HepG2 (cell line): ENCODE measurements at regions not wholly inside any gene's neighbourhood (a gene's known extent, or its start where the extent isn't known, plus 50 kb on each side); places are given as distances from the start of the nearest gene placed in this dataset.

Source experiments
- ATAC-seq: fragments of 200-7000 bp; cut with Tn5 transposase; 3 replicates; pipeline ENCODE4 v1.9.1; 2020; ENCODE audit warnings: mild to moderate bottlenecking, moderate library complexity
- BruUV-seq: library from RNA; stranded (reverse); fragments of 400-500 nt; replicated peaks from 2 replicates; lab custom pipeline; 2021; lab: Mats Ljungman, UMichigan
- CTCF ChIA-PET: fragments of 300-600 bp; formaldehyde crosslinking; extraction: SDS; loops from one replicate; lab custom pipeline; 2021; ENCODE audit warnings: low total read pairs, inconsistent platforms, low intra/inter-chr PET ratio; lab: Yijun Ruan, JAX
- POLR2A ChIA-PET: fragments of 350-600 bp; sonication (Branson Sonifier 250); formaldehyde crosslinking; loops from one replicate; lab custom pipeline; 2020; ENCODE audit warnings: antibody characterized with exemption, inconsistent platforms; lab: Yijun Ruan, JAX
- DNase-seq: peaks from one replicate; pipeline ENCODE4 v3.0.0-alpha.2; 2015; ENCODE audit warnings: low spot score
- FAIRE-seq: peaks from 3 replicates; lab custom pipeline; 2011; peaks lifted over from hg19 to GRCh38; lab: Jason Lieb, UNC
- H2AFZ ChIP-seq: one replicate; pipeline ENCODE4 v1.6.1; 2011; ENCODE audit warnings: low read length, inconsistent platforms
- H3K27ac ChIP-seq: fragments of 300-600 bp; 3 replicates; pipeline ENCODE4 v1.8.0; 2011; ENCODE audit warnings: mixed run types, mild to moderate bottlenecking, mixed read lengths, low read length, inconsistent platforms; ENCODE audit not compliant: insufficient read depth; ENCODE audit errors: extremely low read length
- H3K27me3 ChIP-seq, 2 experiments: fragments of 200-600 bp in 1 of 2; 2 replicates in 1 of 2; 3 replicates in 1 of 2; pipeline versions ENCODE4 v1.6.0 to v1.8.0; 2011; ENCODE audit warnings: low read length in 2 of 2, mild to moderate bottlenecking in 2 of 2, moderate library complexity in 2 of 2, inconsistent platforms in 1 of 2; ENCODE audit not compliant: insufficient read depth in 2 of 2, control insufficient read depth in 1 of 2
- H3K36me3 ChIP-seq, 2 experiments: fragments of 200-600 bp in 1 of 2; replicated peaks in 1 of 2; 2 replicates in 1 of 2; 3 replicates in 1 of 2; pipeline versions ENCODE4 v1.5.1 to v1.8.0; 2011; ENCODE audit warnings: low read length in 2 of 2, inconsistent platforms in 1 of 2; ENCODE audit not compliant: insufficient read depth in 2 of 2, control insufficient read depth in 1 of 2
- H3K4me1 ChIP-seq: 2 replicates; pipeline ENCODE4 v1.5.1; 2012; ENCODE audit warnings: low read length, inconsistent platforms; ENCODE audit not compliant: insufficient read depth
- H3K4me2 ChIP-seq: 2 replicates; pipeline ENCODE4 v1.6.0; 2011; ENCODE audit warnings: low read depth, low read length, inconsistent platforms
- H3K4me3 ChIP-seq, 3 experiments: fragments of 200-600 bp in 1 of 3; sonication (generic), shearing (Covaris generic) in 1 of 3; replicated peaks in 1 of 3; 2 replicates each; pipeline ENCODE4 v1.5.1; 2011 to 2016; ENCODE audit warnings: low read length in 3 of 3, inconsistent platforms in 2 of 3, low read depth in 2 of 3, mild to moderate bottlenecking in 2 of 3, control low read depth in 1 of 3, mixed read lengths in 1 of 3; ENCODE audit not compliant: insufficient read depth in 1 of 3
- H3K79me2 ChIP-seq: one replicate; pipeline ENCODE4 v1.6.1; 2011; ENCODE audit warnings: low read length, inconsistent platforms; ENCODE audit not compliant: insufficient read depth
- H3K9ac ChIP-seq: 2 replicates; pipeline ENCODE4 v1.6.0; 2011; ENCODE audit warnings: mild to moderate bottlenecking, low read depth, low read length, inconsistent platforms; ENCODE audit not compliant: insufficient read depth
- H3K9me3 ChIP-seq: 2 replicates; pipeline ENCODE4 v1.5.1; 2012; ENCODE audit warnings: mild to moderate bottlenecking, low read length
- H4K20me1 ChIP-seq: 2 replicates; pipeline ENCODE4 v1.6.0; 2011; ENCODE audit warnings: inconsistent platforms, mild to moderate bottlenecking, low read length, moderate library complexity; ENCODE audit not compliant: insufficient read depth
- DPF2 ChIP-seq: sonication (generic); formaldehyde crosslinking; IDR thresholded peaks from 2 replicates; pipeline ENCODE4 v1.4.0; 2020; ENCODE audit warnings: mild to moderate bottlenecking, low read depth, missing genetic modification reagents, borderline replicate concordance
- FOXK2 ChIP-seq: fragments of 450-650 bp; IDR thresholded peaks from 2 replicates; pipeline ENCODE4 v1.6.1; 2016
- PAXIP1 ChIP-seq: sonication (generic); formaldehyde crosslinking; conservative IDR thresholded peaks from 2 replicates; pipeline ENCODE4 v1.4.0; 2020; ENCODE audit warnings: mild to moderate bottlenecking, missing genetic modification reagents, moderate library complexity
- PCBP1 ChIP-seq: fragments of 200-400 bp; formaldehyde crosslinking; IDR thresholded peaks from 2 replicates; pipeline ENCODE4 v1.6.1; 2017; ENCODE audit warnings: mild to moderate bottlenecking, low read depth, low read length, borderline replicate concordance
- ZBTB25 ChIP-seq: IDR thresholded peaks from 2 replicates; pipeline ENCODE4 v1.6.1; 2018; ENCODE audit warnings: missing genetic modification reagents
- ZFP37 ChIP-seq: sonication (generic); formaldehyde crosslinking; IDR thresholded peaks from 2 replicates; pipeline ENCODE4 v1.4.0; 2020; ENCODE audit warnings: missing genetic modification reagents, borderline replicate concordance
- ZNF513 ChIP-seq: sonication (generic); formaldehyde crosslinking; conservative IDR thresholded peaks from 2 replicates; pipeline ENCODE4 v1.5.0; 2020; ENCODE audit warnings: missing genetic modification reagents
- ZNF687 ChIP-seq: sonication (generic); formaldehyde crosslinking; IDR thresholded peaks from 2 replicates; pipeline ENCODE4 v1.5.1; 2020; ENCODE audit warnings: mild to moderate bottlenecking, missing genetic modification reagents, moderate library complexity
- ZNF713 ChIP-seq: sonication (generic); formaldehyde crosslinking; IDR thresholded peaks from 2 replicates; pipeline ENCODE4 v1.4.0; 2020; ENCODE audit warnings: mild to moderate bottlenecking, missing genetic modification reagents
- ZNF816 ChIP-seq: sonication (generic); formaldehyde crosslinking; IDR thresholded peaks from 2 replicates; pipeline ENCODE4 v1.8.0; 2022; ENCODE audit warnings: missing genetic modification reagents, mild to moderate bottlenecking, borderline replicate concordance
- WGBS: methylation state at CpG from one replicate; pipeline ENCODE4 v1.1.6; 2017; ENCODE audit warnings: low lambda C conversion rate; 5-methylcytosine and 5-hydroxymethylcytosine counted together
- in situ Hi-C: cut with HindIII; loops from 2 replicates; pipeline ENCODE4 v1.10.0; 2017; ENCODE audit warnings: low pct_unique_long_range_greater_than_20kb; ENCODE audit not compliant: extremely low pct_ligation_motif_present
- intact Hi-C: fragments of 100-400 bp; cut with micrococcal nuclease; formaldehyde crosslinking; loops from one replicate; pipeline ENCODE4 v1.10.0; 2022; ENCODE audit not compliant: unreplicated experiment
- TF ChIP-seq, protein P1 (sequence below): IDR thresholded peaks from 2 replicates; pipeline ENCODE4 v1.6.1; 2016; ENCODE audit warnings: low read depth, control low read depth

DNA sequence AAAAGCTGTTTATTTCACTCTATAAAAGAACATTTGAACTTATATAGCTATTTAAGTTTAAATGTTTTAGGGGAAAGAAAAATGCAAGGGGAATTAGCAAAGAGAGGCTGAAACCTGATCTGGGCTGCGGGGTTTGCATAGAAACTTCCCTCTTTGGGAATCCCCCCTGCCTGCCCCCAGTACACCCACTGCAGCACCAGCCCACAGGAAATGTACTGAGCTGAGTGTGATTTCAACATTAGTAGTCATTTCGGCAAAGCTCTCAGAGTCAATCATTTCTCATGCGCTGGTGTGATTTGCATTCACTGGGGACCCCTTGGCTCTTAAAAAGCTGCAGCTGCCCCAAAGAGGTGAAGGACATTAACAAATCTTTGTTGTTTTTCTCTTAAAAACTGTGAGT, 859.4 kb downstream of the MAFB start (continued):
- TF ChIP-seq ZNF687 (CRISPR knock-in tag): no peak
- TF ChIP-seq ZFP37 (CRISPR knock-in tag): no peak
- no peak for TF ChIP-seq DPF2 (CRISPR knock-in tag)

GRCh38 chr20:39829256-39829655, 859.8 kb downstream of the MAFB start:
- Histone ChIP-seq H3K27ac (no peak overlapping the region), H3K4me2 (no peak overlapping the region), H3K27me3 (no peaks in the 10 kb centered on the region), H3K4me3 (no peak overlapping the region), H4K20me1 (no peaks in the 10 kb centered on the region), H3K79me2 (no peaks in the 10 kb centered on the region), H2AFZ (no peak overlapping the region), H3K36me3 (no peaks in the 10 kb centered on the region), H3K9ac (no peak overlapping the region), H3K4me1 (no peaks in the 10 kb centered on the region), H3K9me3 (peaks cover 99% of the 10 kb centered on the region)
- no peak for ATAC-seq
- POLR2A ChIA-PET: no interaction called here
- no peak for DNase-seq
- intact Hi-C loops (no loop called here), in situ Hi-C loops (no loop called here)
- no peak for FAIRE-seq
- no TSS peak for BruUV-seq
- CTCF ChIA-PET: no interaction called here
- WGBS: 40% methylated on average over 3 of the region's 3 CpGs
- TF ChIP-seq, protein P1, sequence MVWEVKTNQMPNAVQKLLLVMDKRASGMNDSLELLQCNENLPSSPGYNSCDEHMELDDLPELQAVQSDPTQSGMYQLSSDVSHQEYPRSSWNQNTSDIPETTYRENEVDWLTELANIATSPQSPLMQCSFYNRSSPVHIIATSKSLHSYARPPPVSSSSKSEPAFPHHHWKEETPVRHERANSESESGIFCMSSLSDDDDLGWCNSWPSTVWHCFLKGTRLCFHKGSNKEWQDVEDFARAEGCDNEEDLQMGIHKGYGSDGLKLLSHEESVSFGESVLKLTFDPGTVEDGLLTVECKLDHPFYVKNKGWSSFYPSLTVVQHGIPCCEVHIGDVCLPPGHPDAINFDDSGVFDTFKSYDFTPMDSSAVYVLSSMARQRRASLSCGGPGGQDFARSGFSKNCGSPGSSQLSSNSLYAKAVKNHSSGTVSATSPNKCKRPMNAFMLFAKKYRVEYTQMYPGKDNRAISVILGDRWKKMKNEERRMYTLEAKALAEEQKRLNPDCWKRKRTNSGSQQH: no peak
- TF ChIP-seq ZNF713: no peak
- TF ChIP-seq ZBTB25: no peak
- TF ChIP-seq PCBP1: no peak
- no peak for TF ChIP-seq FOXK2
- no peak for TF ChIP-seq ZNF513 (CRISPR knock-in tag)
- TF ChIP-seq ZNF816 (CRISPR knock-in tag): no peak
- TF ChIP-seq PAXIP1: no peak
